GM12892 (cell line): ENCODE measurements at regions not wholly inside any gene's neighbourhood (a gene's known extent, or its start where the extent isn't known, plus 50 kb on each side); places are given as distances from the start of the nearest gene placed in this dataset.

ENCODE experiments used
- POLR2A ChIP-seq: IDR thresholded peaks from 2 replicates; pipeline ENCODE4 v1.6.1; 2011; ENCODE audit warnings: low read depth, low read length, control low read depth
- POLR2AphosphoS5 ChIP-seq: IDR thresholded peaks from 2 replicates; pipeline ENCODE4 v1.6.1; 2011; ENCODE audit warnings: low read depth, low read length, control low read depth
- TAF1 ChIP-seq: IDR thresholded peaks from 2 replicates; pipeline ENCODE4 v1.6.1; 2011; ENCODE audit warnings: low read depth, mild to moderate bottlenecking, control low read depth, low read length, borderline replicate concordance

DNA sequence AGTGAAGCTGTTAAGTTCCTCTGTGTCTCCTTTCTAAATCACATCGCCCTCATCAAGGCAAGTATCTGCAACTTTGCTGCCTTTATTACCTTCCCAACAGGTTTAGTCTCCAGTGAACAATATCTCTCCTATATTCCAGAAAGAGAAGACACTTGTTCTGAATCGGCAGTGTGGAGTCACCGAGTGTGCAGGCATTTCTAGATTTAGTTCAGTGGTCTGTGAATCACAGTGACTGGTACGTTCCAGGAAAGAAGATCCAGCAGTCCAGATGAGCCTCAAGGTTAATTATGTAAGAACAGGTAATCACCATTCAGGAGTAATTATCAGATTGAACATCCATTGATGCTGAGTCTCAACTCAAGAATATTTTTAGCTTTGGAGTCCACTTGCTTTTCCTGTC is 497.0 kb downstream of the FOXO1 start:
- TF ChIP-seq POLR2A (no peak), TAF1 (no peak), POLR2AphosphoS5 (no peak)
